K562 (cell line): ENCODE measurements at regions not wholly inside any gene's neighbourhood (a gene's known extent, or its start where the extent isn't known, plus 50 kb on each side); places are given as distances from the start of the nearest gene placed in this dataset.
"Not testable (repeated sequence)": the region's sequence is repeated elsewhere in the genome, so short reads cannot be mapped to it uniquely, and the experiment has no call there.

Source experiments
- CTCF ChIP-seq, 3 experiments: IDR thresholded peaks in 2 of 3; conservative IDR thresholded peaks in 1 of 3; 2 replicates each; pipeline ENCODE4 v1.5.1; 2011 to 2012; ENCODE audit warnings: low read length in 3 of 3, mild to moderate bottlenecking in 3 of 3, control low read depth in 2 of 3, improper control_type of control experiment in 1 of 3, inconsistent platforms in 1 of 3, low read depth in 1 of 3, mixed read lengths in 1 of 3, moderate library complexity in 1 of 3; ENCODE audit not compliant: insufficient read depth in 2 of 3
- ELF4 ChIP-seq: fragments of 450-650 bp; formaldehyde crosslinking; IDR thresholded peaks from 2 replicates; pipeline ENCODE4 v1.4.0; 2022; ENCODE audit warnings: missing genetic modification characterization
- EZH2 ChIP-seq: IDR thresholded peaks from 2 replicates; pipeline ENCODE4 v1.6.1; 2012; ENCODE audit warnings: low read depth, mild to moderate bottlenecking, inconsistent platforms, low read length, borderline replicate concordance
- FOXA1 ChIP-seq: fragments of 450-650 bp; IDR thresholded peaks from 2 replicates; pipeline ENCODE4 v1.6.1; 2016; ENCODE audit warnings: mild to moderate bottlenecking, borderline replicate concordance
- FOXM1 ChIP-seq, 2 experiments: fragments of 450-650 bp in 1 of 2; sonication (generic) in 1 of 2; formaldehyde crosslinking in 1 of 2; IDR thresholded peaks; 2 replicates each; pipeline versions ENCODE4 v1.6.1 to v1.9.0; 2017 to 2022; ENCODE audit warnings: low read depth in 2 of 2, mild to moderate bottlenecking in 2 of 2, missing genetic modification reagents in 1 of 2, moderate library complexity in 1 of 2
- KDM1A ChIP-seq, 2 experiments: fragments of 450-650 bp; IDR thresholded peaks; 2 replicates each; pipeline ENCODE4 v1.6.1; 2016; ENCODE audit warnings: mild to moderate bottlenecking in 2 of 2
- MAFF ChIP-seq: IDR thresholded peaks from 2 replicates; pipeline ENCODE4 v1.6.1; 2012; ENCODE audit warnings: low read length, improper control_type of control experiment
- PHB2 ChIP-seq: fragments of 450-650 bp; IDR thresholded peaks from 2 replicates; pipeline ENCODE4 v1.6.1; 2017; ENCODE audit warnings: low read depth
- POLR2A ChIP-seq: fragments of 450-650 bp; conservative IDR thresholded peaks from 2 replicates; pipeline ENCODE4 v1.6.1; 2016
- SMC3 ChIP-seq: conservative IDR thresholded peaks from 2 replicates; pipeline ENCODE4 v1.6.1; 2011; ENCODE audit warnings: low read depth, low read length, improper control_type of control experiment; ENCODE audit not compliant: insufficient read depth
- ZNF347 ChIP-seq: fragments of 450-650 bp; formaldehyde crosslinking; IDR thresholded peaks from 2 replicates; pipeline ENCODE4 v1.4.0; 2020; ENCODE audit warnings: low read depth, mild to moderate bottlenecking, moderate library complexity
- ZNF354B ChIP-seq: fragments of 250-450 bp; sonication (Bioruptor Pico); IDR thresholded peaks from 2 replicates; pipeline ENCODE4 v1.4.0; 2020
- TF ChIP-seq, protein P1 (sequence below): sonication (generic); formaldehyde crosslinking; IDR thresholded peaks from 2 replicates; pipeline ENCODE4 v1.9.0; 2022; ENCODE audit warnings: mild to moderate bottlenecking, missing genetic modification reagents

DNA sequence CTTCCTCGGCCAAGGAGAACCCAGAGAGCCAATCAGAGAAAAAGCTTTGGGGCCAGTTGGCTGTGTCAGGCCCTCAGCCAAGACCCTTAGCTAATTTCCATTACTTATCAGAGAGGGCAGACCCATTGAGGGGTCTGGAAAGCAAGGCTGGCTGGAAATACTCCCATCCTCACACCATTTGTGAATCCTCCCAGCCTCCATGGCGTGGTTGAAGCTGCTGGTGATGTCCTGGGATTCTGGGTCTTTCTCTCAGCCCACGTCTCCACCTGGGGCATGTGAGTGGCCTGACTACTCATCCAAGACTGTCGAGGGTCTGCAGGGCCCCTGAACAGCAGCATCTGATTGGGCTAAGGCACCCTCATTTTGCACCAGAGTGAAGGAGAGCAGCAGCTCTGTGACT is 61.3 kb upstream of the GPR31 start:
- not testable (repeated sequence) for TF ChIP-seq FOXA1; PHB2; EZH2; SMC3; ELF4 (CRISPR knock-in tag); FOXM1 (IDR thresholded peaks at IDR 0.05; ENCODE audit: low read depth); FOXM1 (CRISPR knock-in tag; IDR thresholded peaks at IDR 0.05; ENCODE audit: low read depth); ZNF347 (CRISPR knock-in tag); MAFF; ZNF354B (CRISPR knock-in tag); KDM1A (IDR thresholded peaks at IDR 0.05); POLR2A; CTCF (IDR thresholded peaks at IDR 0.05 in 2 of 3, conservative IDR thresholded peaks at IDR 0.05 in 1 of 3; ENCODE audit: insufficient read depth in 2 of 3, low read depth in 1 of 3, low read length in 3 of 3)
- TF ChIP-seq, protein P1, sequence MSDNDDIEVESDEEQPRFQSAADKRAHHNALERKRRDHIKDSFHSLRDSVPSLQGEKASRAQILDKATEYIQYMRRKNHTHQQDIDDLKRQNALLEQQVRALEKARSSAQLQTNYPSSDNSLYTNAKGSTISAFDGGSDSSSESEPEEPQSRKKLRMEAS (CRISPR knock-in tag) = not testable (repeated sequence)
